ENCODE measurements at regions not wholly inside any gene's neighbourhood (a gene's known extent, or its start where the extent isn't known, plus 50 kb on each side); places are given as distances from the start of the nearest gene placed in this dataset.

- TF ChIP-seq GABPA (IDR thresholded peaks at IDR 0.05 in 1 of 2, conservative IDR thresholded peaks at IDR 0.05 in 1 of 2) (no peak), HNF4A (conservative IDR thresholded peaks at IDR 0.05) (no peak), TAF1 (conservative IDR thresholded peaks at IDR 0.05) (no peak), JUND (IDR thresholded peaks at IDR 0.05) (no peak), EGR1 (IDR thresholded peaks at IDR 0.05; ENCODE audit: low read depth in 2 of 2) (no peak)
- TF ChIP-seq, protein P1, sequence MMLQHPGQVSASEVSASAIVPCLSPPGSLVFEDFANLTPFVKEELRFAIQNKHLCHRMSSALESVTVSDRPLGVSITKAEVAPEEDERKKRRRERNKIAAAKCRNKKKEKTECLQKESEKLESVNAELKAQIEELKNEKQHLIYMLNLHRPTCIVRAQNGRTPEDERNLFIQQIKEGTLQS (IDR thresholded peaks at IDR 0.05): no peak
Measured at GRCh38 chr7:118366363-118366762, 141.9 kb downstream of the ANKRD7 start (continued).

- TF ChIP-seq HNF4A (conservative IDR thresholded peaks at IDR 0.05): no peak
- no peak for TF ChIP-seq REST (IDR thresholded peaks at IDR 0.05)
- TF ChIP-seq, protein P1 (IDR thresholded peaks at IDR 0.05): no peak
- TF ChIP-seq TAF1 (conservative IDR thresholded peaks at IDR 0.05): no peak
- no peak for TF ChIP-seq NR2F2 (IDR thresholded peaks at IDR 0.05)
- TF ChIP-seq RXRA (IDR thresholded peaks at IDR 0.05): no peak
- no peak for TF ChIP-seq YY1 (IDR thresholded peaks at IDR 0.05)
- no peak for TF ChIP-seq RAD21 (IDR thresholded peaks at IDR 0.05)
- TF ChIP-seq CTCF (IDR thresholded peaks at IDR 0.05; ENCODE audit: low read depth, low read length, missing input control): no peak
- TF ChIP-seq, protein P2, sequence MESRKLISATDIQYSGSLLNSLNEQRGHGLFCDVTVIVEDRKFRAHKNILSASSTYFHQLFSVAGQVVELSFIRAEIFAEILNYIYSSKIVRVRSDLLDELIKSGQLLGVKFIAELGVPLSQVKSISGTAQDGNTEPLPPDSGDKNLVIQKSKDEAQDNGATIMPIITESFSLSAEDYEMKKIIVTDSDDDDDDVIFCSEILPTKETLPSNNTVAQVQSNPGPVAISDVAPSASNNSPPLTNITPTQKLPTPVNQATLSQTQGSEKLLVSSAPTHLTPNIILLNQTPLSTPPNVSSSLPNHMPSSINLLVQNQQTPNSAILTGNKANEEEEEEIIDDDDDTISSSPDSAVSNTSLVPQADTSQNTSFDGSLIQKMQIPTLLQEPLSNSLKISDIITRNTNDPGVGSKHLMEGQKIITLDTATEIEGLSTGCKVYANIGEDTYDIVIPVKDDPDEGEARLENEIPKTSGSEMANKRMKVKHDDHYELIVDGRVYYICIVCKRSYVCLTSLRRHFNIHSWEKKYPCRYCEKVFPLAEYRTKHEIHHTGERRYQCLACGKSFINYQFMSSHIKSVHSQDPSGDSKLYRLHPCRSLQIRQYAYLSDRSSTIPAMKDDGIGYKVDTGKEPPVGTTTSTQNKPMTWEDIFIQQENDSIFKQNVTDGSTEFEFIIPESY (IDR thresholded peaks at IDR 0.05): no peak
- TF ChIP-seq GABPA (IDR thresholded peaks at IDR 0.05 in 1 of 2, conservative IDR thresholded peaks at IDR 0.05 in 1 of 2): no peak
- Histone ChIP-seq H3K36me3 (ENCODE audit: control insufficient read depth in 4 of 4, insufficient read depth in 3 of 4, low read depth in 1 of 4, low read length in 3 of 4) (no peaks in the 10 kb centered on the region), H3K9ac (ENCODE audit: low read depth in 1 of 2, low read length in 2 of 2) (no peak overlapping the region), H3K4me1 (ENCODE audit: control insufficient read depth in 4 of 4, insufficient read depth in 4 of 4, low read length in 3 of 4) (no peaks in the 10 kb centered on the region), H3K27me3 (ENCODE audit: control insufficient read depth in 4 of 4, insufficient read depth in 4 of 4, low read length in 3 of 4) (peaks cover 0 to 2% (median 0%) of the 10 kb centered on the region in 4 donors), H3K4me3 (ENCODE audit: low read depth in 1 of 3, low read length in 3 of 3) (no peak overlapping the region), H3K9me3 (ENCODE audit: control insufficient read depth in 4 of 4, low read length in 3 of 4) (no peaks in the 10 kb centered on the region), H3K27ac (ENCODE audit: low read depth in 1 of 2, low read length in 2 of 2) (no peak overlapping the region)
- no peak for DNase-seq (ENCODE audit: low spot score)
Measured at GRCh38 chr7:118368958-118369357, 144.5 kb downstream of the ANKRD7 start.

Measured in liver (tissue), 7 donors.